Prostate gland (tissue), 2 donors: ENCODE measurements at regions not wholly inside any gene's neighbourhood (a gene's known extent, or its start where the extent isn't known, plus 50 kb on each side); places are given as distances from the start of the nearest gene placed in this dataset.

ENCODE experiments used
- DNase-seq: peaks from one replicate; pipeline ENCODE4 v3.0.0-alpha.2; 2019; ENCODE audit warnings: low spot score
- H3K27ac ChIP-seq, 2 donors: fragments of 200-600 bp; sonication (generic); 2 replicates each; pipeline ENCODE4 v1.5.1; 2017 to 2019
- H3K27me3 ChIP-seq: fragments of 200-600 bp; sonication (generic); replicated peaks from 2 replicates; pipeline ENCODE4 v1.5.1; 2019; ENCODE audit not compliant: insufficient read depth
- H3K36me3 ChIP-seq, 2 donors: fragments of 200-600 bp; sonication (generic); 1 replicate in 1 of 2; 2 replicates in 1 of 2; pipeline versions ENCODE4 v1.5.1 to v1.8.1; 2017 to 2019
- H3K4me1 ChIP-seq: fragments of 200-600 bp; sonication (generic); replicated peaks from 2 replicates; pipeline ENCODE4 v1.5.1; 2019
- H3K4me3 ChIP-seq, 2 donors: fragments of 200-600 bp; sonication (generic); 2 replicates each; pipeline ENCODE4 v1.5.1; 2017 to 2019
- H3K9me3 ChIP-seq: fragments of 200-600 bp; sonication (generic); 2 replicates; pipeline ENCODE4 v1.5.1; 2017
- CTCF ChIP-seq, 4 experiments: fragments of 200-600 bp in 2 of 4; fragments of 450-650 bp in 2 of 4; sonication (generic) in 2 of 4; IDR thresholded peaks; 1 replicate in 3 of 4; 2 replicates in 1 of 4; pipeline ENCODE4 v1.5.1; 2016 to 2019; ENCODE audit warnings: antibody characterized with exemption in 4 of 4, mild to moderate bottlenecking in 2 of 4, moderate library complexity in 2 of 4
- POLR2A ChIP-seq: fragments of 450-650 bp; IDR thresholded peaks from one replicate; pipeline ENCODE4 v1.6.1; 2016; ENCODE audit warnings: antibody characterized with exemption, mild to moderate bottlenecking
- POLR2AphosphoS5 ChIP-seq: sonication (generic); formaldehyde crosslinking; IDR thresholded peaks from one replicate; pipeline ENCODE4 v1.6.1; 2017; ENCODE audit warnings: antibody characterized with exemption
- WGBS: methylation state at CpG from one replicate; pipeline ENCODE4 v1.1.5; 2018; 5-methylcytosine and 5-hydroxymethylcytosine counted together
- intact Hi-C: fragments of 100-400 bp; cut with DNase I; formaldehyde crosslinking; loops from one replicate; pipeline ENCODE4 v1.14.2; 2022

- Histone ChIP-seq H3K27ac (no peak overlapping the region), H3K36me3 (no peaks in the 10 kb centered on the region), H3K4me1 (no peaks in the 10 kb centered on the region), H3K27me3 (no peaks in the 10 kb centered on the region), H3K9me3 (no peaks in the 10 kb centered on the region), H3K4me3 (no peak overlapping the region)
- no peak for TF ChIP-seq CTCF (IDR thresholded peaks at IDR 0.05)
- no peak for TF ChIP-seq POLR2A
- no peak for TF ChIP-seq POLR2AphosphoS5
- DNase-seq, result no peak
- intact Hi-C loops, result no loop called here
- WGBS, result 54% methylated on average over 3 of the region's 3 CpGs
Measured at GRCh38 chr13:39253774-39254173, 215.5 kb downstream of the NHLRC3 start.

- DNase-seq, result no peak
- no peak overlapping the region for H3K4me3 ChIP-seq
- H3K36me3 ChIP-seq, result no peaks in the 10 kb centered on the region
- H3K27ac ChIP-seq, result no peak overlapping the region
- H3K9me3 ChIP-seq, result no peaks in the 10 kb centered on the region
- intact Hi-C loops, result no loop called here
- WGBS, result 39% methylated on average over 5 of the region's 5 CpGs
- TF ChIP-seq POLR2AphosphoS5 (no peak), CTCF (IDR thresholded peaks at IDR 0.05) (no peak)
- no peaks in the 10 kb centered on the region for H3K4me1 ChIP-seq
- H3K27me3 ChIP-seq, result no peaks in the 10 kb centered on the region
Measured at GRCh38 chr13:39254601-39255000, 216.3 kb downstream of the NHLRC3 start.

- no peak for TF ChIP-seq CTCF (IDR thresholded peaks at IDR 0.05)
- no peak for TF ChIP-seq POLR2AphosphoS5
- TF ChIP-seq POLR2A, result no peak
- no peak overlapping the region for H3K27ac ChIP-seq
Measured at GRCh38 chr13:39257642-39258041, 219.4 kb downstream of the NHLRC3 start.

GRCh38 chr13:39259371-39260140 is 221.3 kb downstream of the NHLRC3 start:
- intact Hi-C loops, result loop anchor here (5.0 kb wide), 1 partner anchor 353 kb away; no protein-coding TSS in a partner anchor
- Histone ChIP-seq H3K4me1 (no peaks in the 10 kb centered on the region), H3K9me3 (no peaks in the 10 kb centered on the region), H3K27ac (no peak overlapping the region), H3K27me3 (no peaks in the 10 kb centered on the region), H3K4me3 (no peak overlapping the region), H3K36me3 (no peaks in the 10 kb centered on the region)
- WGBS, result 36% methylated on average over 2 of the region's 2 CpGs
- DNase-seq, result no peak
- TF ChIP-seq CTCF (IDR thresholded peaks at IDR 0.05), result no peak
- no peak for TF ChIP-seq POLR2A
- TF ChIP-seq POLR2AphosphoS5, result no peak

More at GRCh38 chr13:39257642-39258041, 219.4 kb downstream of the NHLRC3 start:
- Histone ChIP-seq H3K9me3 (no peaks in the 10 kb centered on the region), H3K27me3 (no peaks in the 10 kb centered on the region), H3K36me3 (no peaks in the 10 kb centered on the region), H3K4me3 (no peak overlapping the region), H3K4me1 (no peaks in the 10 kb centered on the region)
- 98% methylated on average over 3 of the region's 3 CpGs for WGBS
- no peak for DNase-seq
- intact Hi-C loops, result loop anchor here (5.0 kb wide), 1 partner anchor 355 kb away; no protein-coding TSS in a partner anchor

- TF ChIP-seq POLR2AphosphoS5, result peak; percentile 27
- peak; percentile 30 to 56 (median 51) for TF ChIP-seq CTCF (IDR thresholded peaks at IDR 0.05)
- no peak for TF ChIP-seq POLR2A
- H3K36me3 ChIP-seq, result no peaks in the 10 kb centered on the region
- no peaks in the 10 kb centered on the region for H3K27me3 ChIP-seq
- no peak overlapping the region for H3K4me3 ChIP-seq
- H3K9me3 ChIP-seq, result no peaks in the 10 kb centered on the region
- no peak overlapping the region for H3K27ac ChIP-seq
- WGBS, result 8% methylated on average over 1 of the region's 1 CpG
- peak; percentile 9 for DNase-seq
- H3K4me1 ChIP-seq, result no peaks in the 10 kb centered on the region
- intact Hi-C loops, result loop anchor here (2.0 kb wide), 1 partner anchor 118 kb away; no protein-coding TSS in a partner anchor
Measured at GRCh38 chr13:39263033-39263432, 224.8 kb downstream of the NHLRC3 start.
